AG09319 (cell line): ENCODE measurements at regions not wholly inside any gene's neighbourhood (a gene's known extent, or its start where the extent isn't known, plus 50 kb on each side); places are given as distances from the start of the nearest gene placed in this dataset.

ENCODE experiments used
- DNase-seq: peaks from one replicate; pipeline ENCODE4 v3.0.0-alpha.2; 2010; ENCODE audit warnings: low read depth; ENCODE audit errors: extremely low read depth
- TF ChIP-seq, protein P1 (sequence below): IDR thresholded peaks from 2 replicates; pipeline ENCODE4 v1.5.1; 2011; ENCODE audit warnings: low read depth, mild to moderate bottlenecking, inconsistent platforms, low read length, moderate library complexity

DNA sequence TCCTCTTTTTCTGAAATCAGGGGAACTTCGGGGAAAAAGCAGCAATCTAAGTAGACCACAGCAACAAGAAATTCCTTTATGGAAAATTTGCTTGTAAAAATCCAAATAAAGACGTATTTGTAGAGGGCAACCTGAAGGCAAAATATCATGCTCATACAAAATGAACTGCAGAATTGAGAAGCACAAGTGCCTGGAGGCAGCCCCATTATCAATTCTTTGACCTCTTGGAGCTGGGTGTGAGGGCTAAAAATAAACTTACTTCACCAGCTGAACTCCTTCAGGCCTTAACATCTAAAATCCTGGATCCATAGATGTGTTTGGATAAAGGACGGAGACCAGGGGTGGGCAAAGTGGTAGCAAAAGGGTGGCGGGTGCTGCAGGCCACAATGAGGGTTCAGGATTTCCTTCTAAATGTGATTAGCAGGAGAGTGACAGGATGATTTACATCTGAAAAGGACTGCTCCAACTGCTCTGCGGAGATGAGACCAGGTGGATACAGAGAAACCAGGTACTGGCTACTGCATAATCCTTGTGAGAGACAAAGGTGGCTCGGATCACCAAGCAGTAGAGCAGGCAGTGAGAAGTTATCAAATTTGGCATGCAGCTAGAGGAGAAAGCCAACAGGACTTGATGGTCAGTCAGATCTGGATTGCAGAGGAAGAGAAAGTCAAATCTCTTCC, 81.7 kb upstream of the TJP1 start:
- DNase-seq, result no peak
- TF ChIP-seq, protein P1, sequence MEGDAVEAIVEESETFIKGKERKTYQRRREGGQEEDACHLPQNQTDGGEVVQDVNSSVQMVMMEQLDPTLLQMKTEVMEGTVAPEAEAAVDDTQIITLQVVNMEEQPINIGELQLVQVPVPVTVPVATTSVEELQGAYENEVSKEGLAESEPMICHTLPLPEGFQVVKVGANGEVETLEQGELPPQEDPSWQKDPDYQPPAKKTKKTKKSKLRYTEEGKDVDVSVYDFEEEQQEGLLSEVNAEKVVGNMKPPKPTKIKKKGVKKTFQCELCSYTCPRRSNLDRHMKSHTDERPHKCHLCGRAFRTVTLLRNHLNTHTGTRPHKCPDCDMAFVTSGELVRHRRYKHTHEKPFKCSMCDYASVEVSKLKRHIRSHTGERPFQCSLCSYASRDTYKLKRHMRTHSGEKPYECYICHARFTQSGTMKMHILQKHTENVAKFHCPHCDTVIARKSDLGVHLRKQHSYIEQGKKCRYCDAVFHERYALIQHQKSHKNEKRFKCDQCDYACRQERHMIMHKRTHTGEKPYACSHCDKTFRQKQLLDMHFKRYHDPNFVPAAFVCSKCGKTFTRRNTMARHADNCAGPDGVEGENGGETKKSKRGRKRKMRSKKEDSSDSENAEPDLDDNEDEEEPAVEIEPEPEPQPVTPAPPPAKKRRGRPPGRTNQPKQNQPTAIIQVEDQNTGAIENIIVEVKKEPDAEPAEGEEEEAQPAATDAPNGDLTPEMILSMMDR, result no peak

DNA sequence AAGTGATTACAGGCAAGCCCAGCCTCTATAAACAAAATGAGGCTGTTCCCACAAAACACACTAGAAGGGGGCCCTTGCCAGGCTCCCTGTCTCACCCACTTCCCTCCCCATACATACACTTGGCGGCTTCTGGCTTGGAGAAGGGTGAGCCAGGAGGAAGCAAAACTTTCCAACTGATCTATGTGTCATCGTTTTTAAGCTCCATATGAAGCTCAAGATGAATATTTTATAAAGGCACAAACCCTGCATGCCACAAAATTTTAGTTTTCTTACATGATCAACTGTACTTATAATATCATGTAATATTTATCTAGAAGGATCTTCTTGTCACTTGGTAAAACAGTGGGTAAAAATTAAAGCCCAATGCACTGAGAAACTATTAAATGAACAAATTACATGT, 80.8 kb upstream of the TJP1 start:
- no peak for DNase-seq
- TF ChIP-seq, protein P1, result no peak

DNA sequence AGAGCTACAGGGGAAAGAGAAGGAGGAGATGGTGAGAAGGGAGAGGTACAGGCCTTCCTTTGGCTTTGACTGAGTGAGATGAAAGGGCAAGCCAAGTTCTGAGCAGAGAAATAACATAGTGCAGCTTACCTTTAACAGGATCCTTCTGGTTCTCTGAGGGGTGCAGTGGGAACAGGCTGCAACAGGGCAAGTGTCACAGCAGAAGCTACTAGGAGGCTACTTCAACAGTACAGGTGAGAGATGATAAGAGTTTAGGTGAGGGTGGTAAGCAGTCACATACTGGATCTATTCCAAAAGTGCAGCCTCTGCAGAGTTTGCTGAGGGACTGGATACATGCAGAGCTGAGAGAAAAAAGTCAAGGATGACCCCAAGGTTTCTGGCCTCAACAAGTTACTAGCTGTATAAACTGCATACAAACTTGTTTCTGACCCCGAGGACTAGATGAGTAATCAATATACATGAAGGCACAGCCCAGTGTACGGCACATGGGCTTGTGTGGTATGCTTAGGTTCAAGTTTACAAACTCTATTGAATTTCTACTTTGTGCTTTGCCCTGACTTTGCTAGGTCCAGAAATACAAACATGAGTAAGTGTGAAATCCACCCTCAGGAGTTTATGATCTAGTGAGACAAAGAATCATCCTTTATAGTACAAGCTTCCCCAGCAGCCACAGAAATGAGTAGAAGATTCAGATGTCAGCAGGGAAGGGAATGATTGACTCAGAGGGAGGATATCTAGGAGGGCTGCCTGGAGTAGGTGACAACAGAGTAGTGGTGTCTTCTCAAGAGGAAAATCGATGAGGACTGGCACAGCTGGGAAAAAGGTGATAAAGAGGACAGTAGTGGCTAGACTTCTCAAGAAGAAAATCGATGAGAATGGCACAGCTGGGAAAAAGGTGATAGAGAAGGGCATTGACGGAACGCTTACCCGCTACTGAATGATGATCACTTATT, 78.2 kb upstream of the TJP1 start:
- no peak for DNase-seq
- TF ChIP-seq, protein P1, result no peak

DNA sequence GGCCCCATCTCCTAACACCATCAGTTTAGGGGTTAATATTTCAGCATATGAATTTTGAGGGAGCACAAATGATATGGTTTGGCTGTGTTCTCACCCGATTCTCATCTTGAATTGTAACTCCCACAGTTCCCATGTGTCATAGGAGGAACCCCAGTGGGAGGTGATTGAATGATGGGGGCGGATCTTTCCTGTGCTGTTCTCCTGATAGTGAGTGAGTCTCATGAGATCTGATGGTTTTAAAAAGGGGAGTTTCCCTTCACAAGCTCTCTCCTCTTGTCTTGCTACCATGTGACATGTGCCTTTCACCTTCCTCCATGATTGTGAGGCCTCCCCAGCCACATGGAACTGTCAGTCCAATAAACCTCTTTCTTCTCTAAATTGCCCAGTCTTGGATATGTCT, 73.8 kb upstream of the TJP1 start:
- TF ChIP-seq, protein P1, result no peak
- no peak for DNase-seq

DNA sequence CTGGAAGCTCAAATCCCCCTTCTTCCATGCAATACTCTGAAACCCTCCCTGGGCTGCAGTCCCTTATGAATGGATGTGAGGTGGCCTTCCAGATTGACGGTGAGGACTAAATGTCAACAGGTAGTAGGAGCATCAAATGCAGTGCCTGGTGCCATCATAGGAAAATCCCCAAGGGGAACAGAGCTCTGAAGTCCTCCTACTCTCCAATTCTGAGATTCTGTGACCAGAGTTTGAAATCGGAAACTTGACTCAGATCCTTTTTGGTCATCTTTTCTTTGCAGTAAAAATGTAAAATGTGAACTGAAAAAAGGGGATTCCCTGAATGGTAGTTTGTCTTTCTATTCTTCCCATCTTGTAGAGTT, 68.8 kb upstream of the TJP1 start:
- no peak for DNase-seq
- TF ChIP-seq, protein P1, result no peak

DNA sequence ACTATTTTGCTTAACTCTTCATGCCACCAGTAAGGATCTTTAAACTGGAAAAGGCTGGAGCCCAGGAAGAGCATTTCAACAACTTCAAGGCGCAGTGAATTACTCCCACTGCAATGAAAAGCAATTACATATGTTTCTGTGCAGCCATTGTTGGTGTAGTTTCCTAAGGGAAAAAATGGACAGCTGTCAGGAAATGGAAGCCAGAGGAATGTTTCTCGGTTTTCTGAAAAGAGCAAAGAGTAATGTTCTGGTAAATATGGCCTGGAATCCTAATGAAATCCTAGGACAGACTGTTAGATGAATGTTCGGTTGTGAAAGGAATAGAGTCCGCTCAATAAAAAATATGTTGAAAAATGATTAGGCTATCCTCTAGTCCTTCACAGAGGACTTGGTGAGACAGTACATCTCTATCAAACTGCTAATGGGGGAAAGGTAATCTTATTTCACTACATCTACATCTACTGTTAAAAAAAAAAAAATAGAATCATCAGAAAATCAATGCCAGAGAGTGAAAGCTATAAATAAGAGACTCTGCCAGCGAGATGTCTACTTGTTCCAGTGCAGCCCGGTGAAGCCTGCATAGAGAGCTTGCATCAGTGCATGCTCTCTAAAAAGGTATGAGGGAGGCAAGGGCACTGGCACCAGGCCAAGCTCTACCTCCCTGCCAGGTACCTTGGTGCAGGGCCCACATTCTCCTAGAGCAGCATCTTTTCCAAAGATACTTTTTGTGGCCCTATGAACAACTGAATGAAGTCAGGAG, 68.2 kb upstream of the TJP1 start:
- TF ChIP-seq, protein P1, result no peak
- no peak for DNase-seq
